Sigmoid colon (tissue), 6 donors: ENCODE measurements at regions not wholly inside any gene's neighbourhood (a gene's known extent, or its start where the extent isn't known, plus 50 kb on each side); places are given as distances from the start of the nearest gene placed in this dataset.

Experiments
- DNase-seq: peaks from one replicate; pipeline ENCODE4 v3.0.0-alpha.2; 2019
- H3K27ac ChIP-seq, 4 donors: fragments of 200-600 bp; sonication (generic); one replicate each; pipeline ENCODE4 v1.5.1; 2016 to 2019; ENCODE audit warnings: mild to moderate bottlenecking in 1 of 4
- H3K27me3 ChIP-seq, 3 donors: fragments of 200-600 bp; sonication (generic); one replicate each; pipeline ENCODE4 v1.5.1; 2019; ENCODE audit warnings: mild to moderate bottlenecking in 1 of 3
- H3K36me3 ChIP-seq, 4 donors: fragments of 200-600 bp; sonication (generic); one replicate each; pipeline ENCODE4 v1.5.1; 2016 to 2019
- H3K4me1 ChIP-seq, 4 donors: fragments of 200-600 bp; sonication (generic); one replicate each; pipeline ENCODE4 v1.5.1; 2017 to 2019
- H3K4me3 ChIP-seq, 4 donors: fragments of 200-600 bp; sonication (generic); one replicate each; pipeline ENCODE4 v1.5.1; 2017 to 2019; ENCODE audit warnings: mild to moderate bottlenecking in 2 of 4, moderate library complexity in 1 of 4
- H3K9me3 ChIP-seq, 4 donors: fragments of 200-600 bp in 3 of 4; sonication (generic) in 3 of 4; one replicate each; pipeline versions ENCODE4 v1.5.1 to v1.6.1; 2013 to 2019
- EP300 ChIP-seq, 4 donors: sonication (generic); formaldehyde crosslinking; IDR thresholded peaks; one replicate each; pipeline ENCODE4 v1.6.1; 2017; ENCODE audit warnings: antibody characterized with exemption in 4 of 4
- POLR2A ChIP-seq, 2 donors: fragments of 450-650 bp; IDR thresholded peaks; one replicate each; pipeline ENCODE4 v1.6.1; 2016; ENCODE audit warnings: antibody characterized with exemption in 2 of 2, mild to moderate bottlenecking in 2 of 2, moderate library complexity in 2 of 2
- POLR2AphosphoS5 ChIP-seq, 4 donors: sonication (generic); formaldehyde crosslinking; IDR thresholded peaks; one replicate each; pipeline ENCODE4 v1.6.1; 2017; ENCODE audit warnings: antibody characterized with exemption in 4 of 4
- WGBS, 2 donors: extraction: QIAGEN DNeasy Blood & Tissue Kit; methylation state at CpG; one replicate each; pipeline ENCODE4 v1.1.7; 2013; 5-methylcytosine and 5-hydroxymethylcytosine counted together
- intact Hi-C: fragments of 100-400 bp; cut with DNase I; formaldehyde crosslinking; loops from one replicate; pipeline ENCODE4 v1.15.1; 2023
- TF ChIP-seq, protein P1 (sequence below), 4 experiments: fragments of 450-650 bp in 3 of 4; fragments of 200-600 bp in 1 of 4; IDR thresholded peaks; one replicate each; pipeline ENCODE4 v1.5.1; 2016 to 2019; ENCODE audit warnings: antibody characterized with exemption in 4 of 4, mild to moderate bottlenecking in 3 of 4, moderate library complexity in 2 of 4
- donor health status: healthy with polysubstance abuse.
- donor health status: healthy.

DNA sequence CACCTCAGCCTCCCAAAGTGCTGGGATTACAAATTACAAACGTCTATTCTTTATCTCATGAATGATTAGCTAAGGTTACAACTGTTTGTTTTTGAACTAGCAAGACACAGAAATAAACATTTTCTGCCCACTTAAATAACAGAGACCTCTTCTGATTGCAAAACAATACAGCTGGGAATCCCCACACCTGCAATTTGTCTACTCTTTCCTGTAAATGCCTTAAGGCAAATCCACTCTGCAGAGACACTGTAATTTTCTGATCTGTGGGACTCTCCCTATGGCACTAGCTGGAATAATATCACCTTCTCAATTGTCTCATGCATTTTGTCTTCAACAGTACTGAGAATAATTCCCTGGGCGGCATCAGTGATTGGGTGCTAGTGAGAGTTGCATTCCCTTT is 149.3 kb upstream of the FAM3C start:
- no peaks in the 10 kb centered on the region for H3K27me3 ChIP-seq
- intact Hi-C loops, result loop anchor here (10.0 kb wide), 1 partner anchor 151 kb away; the partner anchor contains the start of gene FAM3C
- DNase-seq, result no peak
- no peak overlapping the region for H3K4me3 ChIP-seq
- no peaks in the 10 kb centered on the region for H3K9me3 ChIP-seq
- 65 to 73% methylated on average over 2 of the region's 2 CpGs for WGBS, 2 donors
- TF ChIP-seq, protein P1, sequence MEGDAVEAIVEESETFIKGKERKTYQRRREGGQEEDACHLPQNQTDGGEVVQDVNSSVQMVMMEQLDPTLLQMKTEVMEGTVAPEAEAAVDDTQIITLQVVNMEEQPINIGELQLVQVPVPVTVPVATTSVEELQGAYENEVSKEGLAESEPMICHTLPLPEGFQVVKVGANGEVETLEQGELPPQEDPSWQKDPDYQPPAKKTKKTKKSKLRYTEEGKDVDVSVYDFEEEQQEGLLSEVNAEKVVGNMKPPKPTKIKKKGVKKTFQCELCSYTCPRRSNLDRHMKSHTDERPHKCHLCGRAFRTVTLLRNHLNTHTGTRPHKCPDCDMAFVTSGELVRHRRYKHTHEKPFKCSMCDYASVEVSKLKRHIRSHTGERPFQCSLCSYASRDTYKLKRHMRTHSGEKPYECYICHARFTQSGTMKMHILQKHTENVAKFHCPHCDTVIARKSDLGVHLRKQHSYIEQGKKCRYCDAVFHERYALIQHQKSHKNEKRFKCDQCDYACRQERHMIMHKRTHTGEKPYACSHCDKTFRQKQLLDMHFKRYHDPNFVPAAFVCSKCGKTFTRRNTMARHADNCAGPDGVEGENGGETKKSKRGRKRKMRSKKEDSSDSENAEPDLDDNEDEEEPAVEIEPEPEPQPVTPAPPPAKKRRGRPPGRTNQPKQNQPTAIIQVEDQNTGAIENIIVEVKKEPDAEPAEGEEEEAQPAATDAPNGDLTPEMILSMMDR (IDR thresholded peaks at IDR 0.05), result no peak
- TF ChIP-seq EP300 (IDR thresholded peaks at IDR 0.05) (no peak), POLR2A (IDR thresholded peaks at IDR 0.05) (no peak), POLR2AphosphoS5 (IDR thresholded peaks at IDR 0.05) (no peak)
- peaks cover 0 to 13% (median 2%) of the 10 kb centered on the region in 4 donors for H3K4me1 ChIP-seq
- H3K27ac ChIP-seq, result peak overlapping the region in 2 of 4 donors; percentile 7 to 46
- no peaks in the 10 kb centered on the region for H3K36me3 ChIP-seq

DNA sequence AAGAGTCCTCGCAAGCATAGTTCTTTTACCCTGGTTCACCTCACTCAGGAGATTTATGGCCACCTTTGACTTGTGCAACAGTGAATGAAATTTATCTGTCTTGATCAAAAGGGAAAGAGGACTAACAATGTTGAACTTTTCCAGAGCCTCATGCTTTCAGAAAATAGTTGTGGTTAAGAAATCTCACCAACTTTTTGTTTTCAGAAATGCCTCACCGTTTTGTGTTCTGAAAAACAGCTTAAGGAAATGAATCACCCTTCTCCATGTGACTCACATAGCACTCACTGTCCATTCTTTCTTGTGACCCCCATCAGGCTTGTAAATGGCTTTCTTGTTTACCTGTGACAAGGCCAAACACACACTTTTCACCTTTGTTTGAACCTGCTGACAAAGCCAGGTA is 148.6 kb upstream of the FAM3C start:
- intact Hi-C loops, result loop anchor here (10.0 kb wide), 1 partner anchor 150 kb away; the partner anchor contains the start of gene FAM3C
- 56 to 77% methylated on average over 2 of the region's 2 CpGs for WGBS, 2 donors
- no peak for DNase-seq
- H3K4me3 ChIP-seq, result no peak overlapping the region
- no peaks in the 10 kb centered on the region for H3K36me3 ChIP-seq
- no peak for TF ChIP-seq POLR2A (IDR thresholded peaks at IDR 0.05)
- peak in 3 of 4 donors; percentile 26 to 66 (median 52) for TF ChIP-seq POLR2AphosphoS5 (IDR thresholded peaks at IDR 0.05)
- no peak for TF ChIP-seq EP300 (IDR thresholded peaks at IDR 0.05)
- TF ChIP-seq, protein P1 (IDR thresholded peaks at IDR 0.05), result no peak
- peaks cover 0 to 13% (median 2%) of the 10 kb centered on the region in 4 donors for H3K4me1 ChIP-seq
- H3K27ac ChIP-seq, result peak overlapping the region in 2 of 4 donors; percentile 7 to 46
- no peaks in the 10 kb centered on the region for H3K9me3 ChIP-seq
- no peaks in the 10 kb centered on the region for H3K27me3 ChIP-seq

DNA sequence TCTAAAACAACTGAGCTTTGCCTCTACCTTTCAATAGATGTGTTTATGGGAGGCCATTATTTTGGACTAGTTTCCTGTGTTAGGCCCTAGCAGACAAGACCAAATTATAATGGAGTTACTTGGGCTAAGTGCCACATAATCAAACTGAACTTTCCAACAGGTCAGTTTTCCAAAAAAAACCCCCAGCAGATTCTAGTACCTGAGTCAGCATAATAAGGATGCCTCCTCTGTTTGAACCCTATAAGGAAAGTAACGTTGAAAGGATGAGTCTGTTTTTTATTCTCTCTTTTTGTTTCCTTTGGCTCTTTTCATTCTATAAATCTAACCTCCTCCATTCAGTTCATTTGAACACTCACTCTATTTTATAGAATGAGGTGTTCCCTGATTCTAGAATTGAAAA is 148.1 kb upstream of the FAM3C start:
- intact Hi-C loops, result loop anchor here (10.0 kb wide), 1 partner anchor 149 kb away; the partner anchor contains the start of gene FAM3C
- no peak for TF ChIP-seq POLR2A (IDR thresholded peaks at IDR 0.05)
- no peak for TF ChIP-seq POLR2AphosphoS5 (IDR thresholded peaks at IDR 0.05)
- TF ChIP-seq, protein P1 (IDR thresholded peaks at IDR 0.05), result no peak
- TF ChIP-seq EP300 (IDR thresholded peaks at IDR 0.05), result no peak
- Histone ChIP-seq H3K36me3 (no peaks in the 10 kb centered on the region), H3K4me1 (peaks cover 0 to 13% (median 2%) of the 10 kb centered on the region in 4 donors), H3K9me3 (no peaks in the 10 kb centered on the region), H3K27me3 (no peaks in the 10 kb centered on the region), H3K27ac (peak overlapping the region in 2 of 4 donors; percentile 7 to 46), H3K4me3 (no peak overlapping the region)
- WGBS, 2 donors, result 83 to 86% methylated on average over 1 of the region's 1 CpG
- DNase-seq, result no peak

DNA sequence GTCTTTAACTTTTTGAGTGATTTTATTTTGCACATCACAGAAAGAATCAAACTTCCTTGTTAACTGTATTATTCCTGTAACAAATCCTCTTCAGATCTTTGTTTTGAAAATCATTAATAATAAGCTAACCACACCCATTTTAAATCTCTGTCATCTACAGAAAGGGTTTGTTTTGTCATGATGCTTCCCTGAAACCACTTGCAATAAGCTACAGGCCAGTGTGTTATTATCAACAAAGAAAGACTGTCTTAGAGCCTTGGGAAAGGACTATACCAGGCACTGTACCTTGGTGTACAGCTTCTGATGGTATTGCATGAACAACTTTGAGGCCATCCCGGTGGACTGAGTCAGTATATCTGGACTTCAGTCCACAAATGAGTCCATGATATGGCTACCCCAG is 145.3 kb upstream of the FAM3C start:
- peaks cover 0 to 9% (median 0%) of the 10 kb centered on the region in 4 donors for H3K4me1 ChIP-seq
- H3K36me3 ChIP-seq, result no peaks in the 10 kb centered on the region
- no peak overlapping the region for H3K27ac ChIP-seq
- no peak for DNase-seq
- WGBS, 2 donors, result 95 to 99% methylated on average over 1 of the region's 1 CpG
- intact Hi-C loops, result loop anchor here (10.0 kb wide), 1 partner anchor 147 kb away; the partner anchor contains the start of gene FAM3C
- no peak overlapping the region for H3K4me3 ChIP-seq
- no peak for TF ChIP-seq EP300 (IDR thresholded peaks at IDR 0.05)
- TF ChIP-seq POLR2AphosphoS5 (IDR thresholded peaks at IDR 0.05), result no peak
- TF ChIP-seq, protein P1 (IDR thresholded peaks at IDR 0.05), result no peak
- no peak for TF ChIP-seq POLR2A (IDR thresholded peaks at IDR 0.05)
- no peaks in the 10 kb centered on the region for H3K9me3 ChIP-seq
- no peaks in the 10 kb centered on the region for H3K27me3 ChIP-seq

DNA sequence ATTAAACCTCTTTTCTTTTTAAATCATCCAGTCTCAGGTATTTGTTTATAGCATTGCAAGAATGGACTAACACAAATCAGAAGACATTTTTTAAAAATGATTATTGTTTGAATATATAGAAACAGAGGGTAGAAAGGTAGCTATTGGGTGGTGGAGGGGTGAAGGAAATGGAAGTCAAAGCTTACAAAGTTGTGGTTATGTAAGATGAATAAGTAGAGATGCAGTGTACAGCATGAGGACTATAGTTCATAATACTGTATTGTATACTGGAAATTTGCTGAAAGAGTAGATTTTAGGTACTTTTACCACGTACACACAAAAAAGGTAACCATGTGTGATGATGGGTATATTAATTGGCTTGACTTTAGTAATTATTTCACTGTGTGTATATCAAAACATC is 144.0 kb upstream of the FAM3C start:
- intact Hi-C loops, result loop anchor here (10.0 kb wide), 1 partner anchor 145 kb away; the partner anchor contains the start of gene FAM3C
- peaks cover 0 to 9% (median 0%) of the 10 kb centered on the region in 4 donors for H3K4me1 ChIP-seq
- no peak for DNase-seq
- no peak for TF ChIP-seq POLR2AphosphoS5 (IDR thresholded peaks at IDR 0.05)
- no peak for TF ChIP-seq EP300 (IDR thresholded peaks at IDR 0.05)
- TF ChIP-seq POLR2A (IDR thresholded peaks at IDR 0.05), result no peak
- TF ChIP-seq, protein P1 (IDR thresholded peaks at IDR 0.05), result no peak
- no peaks in the 10 kb centered on the region for H3K36me3 ChIP-seq
- H3K4me3 ChIP-seq, result no peak overlapping the region
- WGBS, 2 donors, result 82 to 92% methylated on average over 1 of the region's 1 CpG
- no peaks in the 10 kb centered on the region for H3K27me3 ChIP-seq
- H3K9me3 ChIP-seq, result no peaks in the 10 kb centered on the region
- no peak overlapping the region for H3K27ac ChIP-seq
